Fibroblast of skin of right quadriceps (primary cell): ENCODE measurements at regions not wholly inside any gene's neighbourhood (a gene's known extent, or its start where the extent isn't known, plus 50 kb on each side); places are given as distances from the start of the nearest gene placed in this dataset.
"Not testable (repeated sequence)": the region's sequence is repeated elsewhere in the genome, so short reads cannot be mapped to it uniquely, and the experiment has no call there.

Experiments
- DNase-seq: peaks from one replicate; pipeline ENCODE4 v3.0.0-alpha.2; 2013

DNA sequence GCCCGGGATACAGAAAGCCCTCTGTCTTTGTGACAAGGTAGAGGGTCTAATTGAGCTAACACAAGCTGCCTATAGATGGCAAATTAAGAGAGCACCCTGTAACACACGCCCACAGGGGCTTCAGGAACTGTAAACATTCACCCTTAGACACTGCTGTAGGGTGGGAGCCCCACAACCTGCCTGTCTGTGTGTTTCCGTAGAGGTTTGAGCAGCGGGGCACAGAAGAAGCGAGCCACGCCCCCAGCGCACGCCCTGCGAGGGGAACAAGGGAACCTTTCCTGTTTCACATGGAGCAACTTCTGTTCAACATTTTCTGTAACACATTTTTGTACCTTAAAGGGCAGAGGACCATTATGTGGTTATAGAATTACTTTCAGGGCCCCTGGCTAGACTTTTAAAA, 231.7 kb upstream of the EXOC2 start:
- no peak for DNase-seq

DNA sequence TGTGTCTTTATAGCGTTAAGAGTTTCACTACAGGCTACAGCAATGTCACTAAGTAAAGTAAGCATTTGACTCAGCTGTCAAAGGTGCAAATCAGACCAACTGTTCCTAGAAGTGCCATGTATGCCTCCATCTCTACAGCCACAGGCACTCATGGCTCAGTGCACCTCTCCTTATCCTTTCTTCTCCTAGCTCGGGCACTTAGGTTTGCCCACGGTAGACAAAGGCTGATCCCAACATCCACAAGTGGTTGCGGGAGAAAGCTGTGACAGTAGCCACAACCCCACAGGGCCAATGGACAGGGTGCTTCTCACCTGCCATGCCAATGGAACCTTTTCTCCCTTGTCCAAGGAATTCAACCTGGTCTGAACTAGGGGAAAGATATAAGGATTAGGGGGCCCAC, 228.5 kb upstream of the EXOC2 start:
- DNase-seq, result no peak

DNA sequence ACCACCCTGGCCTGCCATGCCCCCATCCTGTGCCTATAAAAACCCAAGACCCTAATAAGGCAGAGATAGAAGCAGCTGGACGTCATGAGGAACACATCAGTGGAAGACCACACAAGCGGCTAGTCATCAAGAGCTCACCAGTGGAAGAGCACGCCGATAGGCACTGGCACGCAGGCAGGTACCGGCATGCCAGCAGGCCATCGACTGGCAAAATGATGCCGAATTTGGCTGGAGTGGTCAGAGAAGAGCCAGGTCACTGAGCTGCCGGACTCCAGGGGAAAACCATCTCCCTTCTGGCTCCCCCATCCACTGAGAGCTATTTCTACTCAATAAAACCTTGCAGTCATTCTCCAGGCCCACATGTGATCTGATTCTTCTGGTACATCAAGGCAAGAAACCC, 227.6 kb upstream of the EXOC2 start:
- DNase-seq, result no peak

DNA sequence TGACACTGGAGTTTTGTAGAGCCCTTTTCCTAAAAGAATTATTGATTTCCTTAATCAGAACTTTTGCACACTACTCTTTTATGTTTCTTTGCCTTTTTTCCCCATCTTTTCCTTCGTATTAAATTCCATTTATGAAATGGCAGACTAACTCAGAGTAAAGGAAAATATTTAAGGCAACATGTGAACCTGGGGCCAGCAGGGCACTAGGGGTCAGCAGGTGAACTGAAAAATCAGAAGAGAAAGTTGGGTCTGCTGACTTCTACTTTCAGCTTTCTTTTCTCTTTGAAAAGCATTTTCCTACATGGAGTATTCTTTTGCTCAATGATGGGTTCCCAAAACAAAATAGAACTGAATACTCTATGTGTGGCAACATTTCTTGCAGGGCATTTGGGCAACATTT, 226.6 kb upstream of the EXOC2 start:
- no peak for DNase-seq

DNA sequence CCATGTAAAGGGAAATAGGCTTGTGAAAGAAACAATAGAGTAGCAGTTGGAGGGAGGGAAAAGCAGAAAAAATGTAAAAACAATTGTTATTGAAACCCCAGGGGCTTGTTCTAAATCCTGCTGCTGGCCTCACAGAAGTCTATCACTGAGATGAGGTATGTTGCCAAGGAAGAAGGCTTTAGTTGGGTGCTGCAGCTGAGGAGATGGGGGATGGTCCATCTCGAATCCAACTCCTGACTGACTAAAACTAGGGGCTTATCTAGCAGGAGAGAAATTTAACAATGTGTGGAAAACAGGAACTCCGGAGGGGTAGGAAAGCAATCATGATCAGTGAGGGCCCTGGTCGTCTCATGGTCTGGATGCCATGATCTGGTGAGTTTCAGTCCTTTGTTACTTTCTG, 225.0 kb upstream of the EXOC2 start:
- no peak for DNase-seq

DNA sequence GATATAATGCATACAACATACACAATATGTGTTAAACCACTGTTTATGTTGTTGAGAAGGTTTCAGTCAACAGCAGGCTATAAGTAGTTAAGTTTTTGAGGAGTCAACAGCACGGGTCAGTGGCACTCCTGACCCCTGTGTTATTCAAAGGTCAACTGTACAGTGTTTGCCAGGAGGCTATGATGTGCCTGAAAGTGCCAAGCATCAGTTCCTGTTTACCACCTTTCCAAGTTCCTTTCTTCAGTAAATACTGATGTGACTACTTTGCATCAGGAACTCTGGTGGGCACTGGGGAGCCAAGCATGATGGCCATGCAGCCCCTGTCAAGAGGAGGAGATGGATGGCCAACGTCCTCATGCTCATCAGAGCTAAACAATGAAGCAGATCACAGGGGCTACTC, 224.4 kb upstream of the EXOC2 start:
- DNase-seq, result no peak

DNA sequence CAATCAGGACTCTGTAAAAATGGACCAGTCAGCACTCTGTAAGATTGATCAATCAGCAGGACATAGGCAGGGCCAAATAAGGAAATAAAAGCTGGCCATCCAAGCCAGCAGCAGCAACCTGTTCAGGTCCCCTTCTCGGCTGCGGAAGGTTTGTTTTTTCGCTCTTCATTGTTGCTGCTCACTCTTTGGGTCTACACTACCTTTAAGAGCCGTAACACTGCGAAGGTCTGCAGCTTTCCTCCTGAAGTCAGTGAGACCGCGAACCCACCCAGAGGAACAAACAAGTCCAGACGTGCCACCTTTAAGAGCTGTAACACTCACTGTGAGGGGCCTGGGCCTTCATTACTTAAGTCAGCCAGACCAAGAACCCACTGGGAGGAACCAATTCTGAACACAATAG, 223.2 kb upstream of the EXOC2 start:
- no peak for DNase-seq

DNA sequence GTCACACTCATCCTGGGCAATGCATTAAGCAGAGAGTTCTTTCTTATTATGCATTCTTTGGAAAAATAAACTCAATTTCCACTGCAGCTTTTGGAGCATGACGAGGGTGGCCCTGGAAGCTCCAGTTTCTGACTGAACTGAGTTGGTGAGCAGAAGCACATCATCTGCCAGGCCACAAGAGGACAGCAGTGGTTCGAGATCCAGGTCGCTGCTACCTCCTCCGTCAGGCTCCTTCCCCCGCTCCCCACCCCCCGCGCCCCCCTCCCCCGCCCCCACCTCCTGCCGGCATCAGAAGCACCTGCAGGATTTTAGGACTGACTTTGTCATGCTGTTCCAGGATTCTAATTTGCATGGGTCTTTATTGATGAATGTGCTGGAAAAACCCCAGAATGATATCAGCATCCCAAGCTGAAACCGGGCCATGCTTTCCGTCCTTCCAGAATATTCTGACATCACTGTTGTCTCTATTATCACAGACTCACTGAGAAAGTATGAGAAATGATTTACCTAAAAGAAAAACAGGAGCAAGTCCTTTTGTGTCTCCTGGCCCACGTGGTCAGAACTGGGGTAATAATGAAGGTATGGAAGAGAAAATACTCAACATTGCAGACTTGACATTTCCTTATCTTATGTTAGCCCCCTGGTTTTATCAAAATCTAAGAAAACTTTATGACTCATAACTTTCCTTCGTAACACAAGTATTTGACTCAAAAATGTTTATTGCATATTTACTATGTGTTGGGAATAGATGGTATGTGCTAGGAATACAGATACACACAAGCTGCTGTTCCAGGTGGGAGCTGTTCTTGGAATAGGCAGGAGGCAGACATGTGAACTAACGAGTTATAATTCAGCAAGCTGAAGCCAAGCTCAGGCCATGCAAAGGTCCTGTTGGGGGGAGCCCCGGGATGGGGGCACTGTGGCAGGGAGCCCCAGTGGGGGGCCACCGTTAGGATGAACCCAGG, 220.2 kb upstream of the EXOC2 start:
- DNase-seq, result peak; percentile 14

DNA sequence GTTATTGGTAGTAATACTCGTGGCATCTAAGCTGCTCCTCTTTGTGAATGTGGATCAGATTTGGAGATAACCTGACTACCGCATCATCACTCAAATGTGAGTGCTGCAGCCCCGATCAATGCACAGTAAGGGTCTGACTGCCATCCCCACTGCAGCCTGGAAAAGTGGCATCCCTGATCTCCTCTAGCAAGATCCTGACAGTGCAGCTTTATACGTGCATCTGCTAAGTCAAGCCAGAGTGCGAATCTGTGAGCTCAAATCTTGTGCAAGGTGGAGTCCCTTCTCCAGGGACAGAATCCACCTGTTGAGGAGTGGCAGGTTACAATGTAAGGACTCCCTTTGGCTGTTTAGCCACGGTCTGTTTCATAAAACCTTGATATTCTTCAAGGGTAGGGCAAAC, 215.0 kb upstream of the EXOC2 start:
- DNase-seq, result no peak

DNA sequence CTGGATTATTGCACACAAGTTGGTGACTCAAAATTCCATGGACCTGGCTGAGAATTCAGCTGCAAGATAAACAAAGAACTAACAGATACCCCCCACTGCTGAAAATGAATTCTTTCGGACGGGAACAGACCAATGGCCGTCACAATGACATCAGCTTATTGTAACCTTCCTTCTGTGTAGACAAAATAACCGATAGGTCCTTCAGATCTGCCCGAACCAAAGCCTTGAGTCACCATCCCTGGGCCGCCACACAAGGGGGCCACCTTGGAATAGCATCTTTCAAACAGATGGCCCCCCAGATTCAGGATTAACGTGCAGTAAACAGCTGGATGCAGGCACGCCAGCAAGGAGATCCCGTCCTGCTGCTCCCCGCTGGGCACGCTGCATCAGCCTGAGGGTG, 214.0 kb upstream of the EXOC2 start:
- DNase-seq, result peak; percentile 20

DNA sequence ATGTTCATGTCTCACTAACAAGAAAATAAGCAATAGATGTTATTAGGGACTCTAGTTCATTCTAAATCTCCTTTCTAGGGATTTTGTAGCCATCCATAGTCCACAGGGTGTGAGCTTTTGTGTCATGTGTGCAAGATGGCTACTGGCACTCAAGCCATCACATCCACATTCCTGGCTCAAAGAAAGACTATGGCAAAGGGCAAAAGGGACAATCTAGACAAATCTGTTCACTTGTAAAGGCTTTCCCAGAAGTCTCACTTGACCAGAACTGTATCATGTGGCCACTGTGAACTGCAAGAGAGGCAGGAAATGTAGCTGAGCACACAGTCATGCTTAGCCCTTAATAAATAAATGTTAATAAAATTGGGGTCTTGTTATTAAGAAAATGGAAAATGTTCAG, 212.6 kb upstream of the EXOC2 start:
- no peak for DNase-seq

DNA sequence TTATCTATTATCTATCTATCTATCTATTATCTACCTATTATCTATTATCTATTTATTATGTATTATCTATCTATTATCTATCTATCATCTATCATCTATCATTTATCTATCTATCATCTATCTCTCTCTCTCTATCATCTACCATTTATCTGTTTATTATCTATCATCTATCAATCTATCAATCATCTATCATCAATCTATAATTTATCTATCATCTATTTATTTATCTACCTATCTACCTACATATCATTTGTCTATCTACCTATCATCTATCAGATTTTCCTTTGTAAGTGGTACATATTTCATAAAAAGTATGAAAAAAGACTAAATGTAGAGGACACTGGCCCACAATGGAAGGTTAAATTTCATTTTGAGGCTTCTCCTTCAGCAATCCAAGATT, 212.1 kb upstream of the EXOC2 start:
- no peak for DNase-seq

DNA sequence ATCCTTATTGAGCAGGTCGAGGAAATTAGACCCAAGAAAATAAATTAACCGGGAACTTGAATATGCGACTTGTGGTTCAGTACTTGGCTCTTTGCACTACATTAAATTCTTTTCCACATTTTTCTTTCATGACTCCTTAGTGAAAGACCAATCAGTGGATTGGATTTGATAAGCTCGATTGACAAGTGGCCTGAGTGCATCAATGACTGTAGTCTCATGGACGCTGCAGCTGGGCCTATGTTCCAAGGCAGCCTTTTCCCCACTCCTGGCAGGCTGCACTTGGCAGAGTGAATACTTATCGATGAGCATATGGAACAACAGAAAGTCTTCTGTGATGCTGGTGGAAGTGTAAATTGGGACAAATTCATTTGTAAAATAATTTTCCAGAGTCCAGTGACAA, 210.8 kb upstream of the EXOC2 start:
- DNase-seq, result peak; percentile 26

DNA sequence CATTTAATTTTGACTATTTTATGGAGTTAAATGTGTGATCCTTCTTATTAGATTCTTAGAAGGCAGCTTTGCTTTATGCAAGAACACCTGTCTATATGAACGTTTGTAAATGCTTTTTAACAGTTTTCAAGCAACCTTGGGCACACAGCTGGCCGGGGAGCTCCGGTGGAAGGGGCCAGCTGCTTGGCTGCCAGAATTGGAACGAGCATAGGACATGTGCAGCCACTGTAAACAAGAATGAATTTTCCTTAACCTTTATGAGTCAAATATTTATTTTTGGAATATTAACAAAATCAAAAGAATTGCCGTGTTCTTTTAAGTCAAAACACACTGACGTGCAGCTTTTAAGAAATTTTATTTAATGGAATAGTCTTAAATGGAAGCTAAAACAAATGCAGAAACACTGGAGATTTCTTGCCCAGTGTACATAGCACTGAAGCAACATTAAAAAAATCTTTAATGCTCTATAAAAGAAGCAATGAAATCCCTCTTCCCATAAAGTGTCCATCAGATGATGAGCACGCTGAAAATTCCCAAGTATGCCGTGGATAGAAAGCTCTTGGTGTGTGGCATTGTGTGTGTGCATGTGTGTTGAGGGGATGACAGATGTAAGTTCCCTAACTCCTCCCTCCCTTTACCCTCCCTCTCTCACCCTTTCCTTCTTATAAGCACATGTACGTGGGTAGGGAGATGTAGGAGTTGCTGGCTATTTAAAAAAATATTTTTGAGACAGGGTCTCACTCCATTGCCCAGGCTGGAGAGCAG, 208.9 kb upstream of the EXOC2 start:
- DNase-seq, result no peak

DNA sequence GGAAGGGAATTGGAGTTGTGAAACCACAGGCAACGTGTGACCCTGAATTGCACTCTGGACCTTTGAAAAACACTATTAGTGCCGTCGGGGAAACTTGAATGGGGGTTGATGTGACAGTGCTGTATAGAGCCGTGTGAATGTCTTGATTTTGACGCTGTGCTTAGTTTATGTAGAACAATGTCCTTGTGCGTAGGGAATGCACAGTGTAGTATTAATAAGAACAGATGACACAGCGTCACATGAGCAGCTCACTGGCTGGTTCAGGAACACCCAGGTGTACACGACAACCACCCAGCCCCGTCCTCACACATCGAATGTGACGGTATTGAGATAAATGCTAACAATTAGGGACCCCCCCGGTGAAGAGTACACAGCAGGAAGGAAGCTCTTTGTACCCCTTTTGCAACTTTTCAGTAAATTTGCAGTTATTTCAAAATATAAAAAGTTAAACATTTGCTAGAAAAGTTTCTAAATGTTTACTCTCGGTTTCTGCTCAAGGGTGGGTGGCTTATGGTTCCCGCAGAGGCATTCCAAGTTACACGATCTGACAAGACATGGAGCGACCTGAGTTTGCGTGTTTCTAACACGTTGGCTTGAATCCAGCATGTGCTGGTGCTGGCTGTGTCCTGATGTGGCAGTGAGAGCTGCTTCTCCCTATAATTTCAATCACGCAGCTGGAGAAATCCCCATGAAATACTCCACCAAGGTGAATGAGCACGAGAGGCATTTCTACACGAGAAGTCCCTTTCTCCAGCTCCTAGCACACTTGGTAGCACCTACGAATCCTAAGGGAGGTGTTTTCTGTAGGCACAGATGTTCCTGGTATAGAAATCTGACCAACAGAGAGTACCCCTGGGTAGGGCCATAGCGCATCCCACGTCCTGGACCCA, 208.0 kb upstream of the EXOC2 start:
- DNase-seq, result no peak

DNA sequence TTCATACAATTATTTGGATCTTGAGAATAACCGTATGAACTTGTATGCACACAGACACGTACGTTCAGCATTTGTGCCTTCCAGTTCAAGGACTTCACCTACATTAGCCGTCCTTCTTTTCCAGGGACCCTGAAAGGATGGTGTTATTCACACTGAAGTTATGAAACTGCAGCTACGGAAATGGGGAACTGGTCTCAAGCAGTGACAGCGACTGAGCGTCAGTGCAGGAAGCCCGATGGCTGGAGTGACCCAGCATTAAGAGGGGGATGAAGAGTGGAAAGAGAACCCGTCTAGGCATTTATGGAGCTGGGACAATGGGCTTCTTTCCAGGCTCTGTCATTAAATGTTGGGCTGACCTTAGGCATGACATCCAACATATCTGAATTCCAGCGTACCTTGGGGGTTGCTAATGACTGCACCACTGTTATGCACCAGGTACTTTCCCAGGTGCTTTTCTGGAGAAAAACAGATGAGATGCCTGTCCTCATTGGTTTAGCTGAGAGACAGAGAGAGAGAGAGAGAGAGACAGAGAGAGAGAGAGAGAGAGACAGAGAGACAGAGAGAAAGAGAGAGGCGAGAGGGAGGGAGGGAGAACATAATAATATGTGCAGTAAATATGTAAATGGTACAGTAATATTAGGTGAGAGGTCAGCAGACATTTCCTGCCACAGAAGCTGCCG, 204.7 kb upstream of the EXOC2 start:
- no peak for DNase-seq

DNA sequence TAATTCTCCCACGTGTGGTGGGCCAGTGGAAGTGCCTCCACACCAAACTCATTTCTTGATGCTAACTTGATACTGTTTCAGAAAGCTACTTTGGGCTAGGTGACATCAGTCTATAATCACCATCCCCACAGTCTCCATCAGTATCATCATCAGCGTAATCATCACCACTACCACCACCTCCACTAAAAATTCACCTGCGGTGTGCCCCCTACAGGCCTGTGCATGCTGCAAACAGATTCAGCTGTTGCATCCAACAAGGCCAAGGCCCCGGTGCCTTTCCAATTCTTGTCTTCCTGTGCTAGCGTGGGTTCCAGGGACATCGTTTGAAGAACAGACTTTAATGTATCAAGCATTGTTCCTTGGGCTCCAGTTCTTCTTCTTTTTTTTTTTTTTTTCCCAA, 201.3 kb upstream of the EXOC2 start:
- DNase-seq, result no peak

DNA sequence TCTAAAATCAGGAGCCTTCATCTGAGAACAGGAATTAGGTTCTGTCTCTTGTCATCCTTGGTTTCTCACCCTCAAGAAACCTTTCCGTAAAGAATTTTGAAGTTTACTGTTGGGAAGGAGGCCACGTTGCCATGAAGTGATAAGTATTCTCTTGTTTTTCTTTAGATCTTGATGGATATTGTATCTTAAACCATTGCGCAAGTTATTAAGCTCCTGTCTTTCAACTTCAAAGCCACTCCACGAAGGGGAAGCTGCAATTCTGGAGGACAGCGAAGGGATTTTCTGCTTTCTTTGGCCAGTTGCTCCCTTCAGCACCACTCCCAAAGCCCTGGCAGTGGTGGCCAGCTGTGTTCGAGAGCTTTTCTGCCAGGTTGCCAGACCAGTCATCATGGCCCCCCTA, 198.1 kb upstream of the EXOC2 start:
- DNase-seq, result no peak

DNA sequence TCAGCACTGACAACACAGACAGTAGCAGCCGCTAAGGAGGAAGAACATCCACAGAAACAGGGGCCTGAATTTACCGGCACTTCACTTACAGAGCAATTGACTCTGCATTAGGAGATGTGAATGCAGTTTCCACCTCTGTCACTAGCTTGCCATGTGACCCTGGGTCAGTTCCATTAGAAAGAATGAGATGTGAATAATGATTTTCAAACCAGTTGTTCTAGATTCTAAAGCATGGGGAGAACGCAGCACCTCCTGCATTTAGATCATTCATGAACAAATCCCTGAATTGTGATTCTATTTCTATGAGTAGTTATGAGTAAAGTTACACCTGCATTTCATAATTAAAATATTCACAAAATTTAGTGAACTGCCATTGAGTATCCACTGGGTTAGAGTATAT, 197.3 kb upstream of the EXOC2 start:
- DNase-seq, result no peak

DNA sequence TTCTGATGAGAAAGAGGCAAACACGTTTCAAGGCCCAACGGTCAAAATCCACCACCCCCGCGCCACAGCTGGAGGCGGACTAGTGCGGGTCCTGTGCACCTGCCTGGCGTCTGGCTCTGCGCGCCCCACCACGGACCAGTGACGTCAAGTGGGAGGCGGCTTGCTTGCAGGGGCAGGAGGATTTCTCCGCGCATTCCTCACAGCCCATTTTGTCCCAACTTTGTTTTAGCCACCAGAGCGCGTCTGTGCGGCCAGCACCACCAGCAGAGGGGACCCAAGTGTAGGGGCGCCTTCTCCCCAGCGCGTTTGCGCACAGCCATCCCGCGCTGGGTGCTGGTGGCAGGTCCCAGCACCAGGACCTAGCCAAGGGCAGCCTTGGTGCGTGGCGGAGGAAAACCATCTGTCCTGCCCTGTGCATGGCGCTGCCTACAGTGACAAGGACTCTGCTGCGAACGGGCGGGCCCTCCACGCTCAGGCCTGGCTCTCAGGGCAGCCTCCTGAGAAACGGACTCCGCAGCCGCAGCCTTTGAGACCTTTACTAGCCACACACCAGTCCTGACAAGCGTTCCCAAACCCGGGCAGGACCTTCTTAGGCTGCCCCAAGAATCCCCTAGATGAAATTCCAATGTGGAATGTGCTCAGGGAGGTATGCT, 194.8 kb upstream of the EXOC2 start:
- no peak for DNase-seq

DNA sequence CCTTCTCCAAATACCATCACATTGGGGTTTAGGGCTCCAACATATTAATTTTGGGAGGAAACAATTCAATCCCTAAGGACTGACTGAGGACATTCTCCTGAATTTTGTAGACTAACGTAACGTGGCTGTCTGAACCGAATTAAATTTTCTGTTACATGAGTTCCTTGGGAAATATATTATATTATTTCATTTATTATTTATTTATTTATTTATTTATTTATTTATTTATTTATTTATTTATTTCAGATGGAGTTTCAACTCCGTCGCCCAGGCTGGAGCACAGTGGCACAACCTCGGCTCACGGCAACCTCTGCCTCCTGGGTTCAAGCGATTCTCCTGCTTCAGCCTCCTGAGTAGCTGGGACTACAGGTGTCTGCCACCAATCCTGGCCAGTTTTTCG, 193.2 kb upstream of the EXOC2 start:
- not testable (repeated sequence) for DNase-seq

DNA sequence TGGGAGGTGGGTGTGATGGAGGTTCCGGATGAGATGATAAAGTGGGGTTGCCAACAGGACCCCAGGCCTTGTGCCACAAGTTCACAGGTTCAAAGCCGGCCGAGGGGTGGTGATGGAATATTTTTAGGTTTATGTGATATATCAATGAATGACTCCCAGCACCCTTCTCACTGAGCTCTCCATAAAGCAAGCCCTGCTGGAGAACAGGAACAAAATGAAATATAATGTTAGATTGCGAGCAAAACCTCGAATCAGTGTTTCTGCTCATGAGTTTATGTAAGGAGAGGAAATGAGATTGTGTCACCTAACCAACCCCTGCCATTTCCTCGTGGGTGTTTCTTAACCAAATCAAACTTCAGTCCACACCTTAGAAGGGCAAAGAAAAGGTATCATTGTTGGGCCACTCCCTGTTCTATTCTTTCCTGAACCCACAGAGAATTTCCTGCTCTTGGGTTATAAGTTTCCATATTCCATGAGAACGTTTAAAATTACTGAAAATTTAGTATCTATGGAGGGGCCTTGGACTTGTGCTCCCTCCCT, 192.2 kb upstream of the EXOC2 start:
- DNase-seq, result no peak
